K562 (cell line): ENCODE measurements at regions not wholly inside any gene's neighbourhood (a gene's known extent, or its start where the extent isn't known, plus 50 kb on each side); places are given as distances from the start of the nearest gene placed in this dataset.

Source experiments
- ATF3 ChIP-seq, 2 experiments: fragments of 450-650 bp in 1 of 2; sonication (generic) in 1 of 2; formaldehyde crosslinking in 1 of 2; IDR thresholded peaks in 1 of 2; conservative IDR thresholded peaks in 1 of 2; 2 replicates each; pipeline versions ENCODE4 v1.6.1 to v1.8.1; 2016 to 2023; ENCODE audit warnings: mild to moderate bottlenecking in 2 of 2, moderate library complexity in 2 of 2, inconsistent platforms in 1 of 2, missing genetic modification reagents in 1 of 2
- CTBP1 ChIP-seq: fragments of 450-650 bp; IDR thresholded peaks from 2 replicates; pipeline ENCODE4 v1.6.1; 2016; ENCODE audit warnings: borderline replicate concordance
- ETV1 ChIP-seq: fragments of 450-650 bp; conservative IDR thresholded peaks from 2 replicates; pipeline ENCODE4 v1.6.1; 2016; ENCODE audit warnings: missing genetic modification characterization, control low read depth, low read depth, missing compliant biosample characterization
- FOSL1 ChIP-seq: fragments of 200-800 bp; sonication (Bioruptor generic); conservative IDR thresholded peaks from 2 replicates; pipeline ENCODE4 v1.6.1; 2016; ENCODE audit warnings: missing genetic modification characterization, missing compliant biosample characterization
- JUND ChIP-seq, 2 experiments: IDR thresholded peaks; 2 replicates in 1 of 2; 3 replicates in 1 of 2; pipeline ENCODE4 v1.6.1; 2011; ENCODE audit warnings: borderline replicate concordance in 2 of 2, low read depth in 2 of 2, low read length in 2 of 2, improper control_type of control experiment in 1 of 2, missing biosample characterization in 1 of 2, missing genetic modification characterization in 1 of 2, missing genetic modification reagents in 1 of 2
- L3MBTL2 ChIP-seq: fragments of 450-650 bp; IDR thresholded peaks from 2 replicates; pipeline ENCODE4 v1.6.1; 2016; ENCODE audit warnings: mild to moderate bottlenecking, moderate library complexity
- MCM2 ChIP-seq: fragments of 450-650 bp; IDR thresholded peaks from 2 replicates; pipeline ENCODE4 v1.6.1; 2017; ENCODE audit warnings: low read depth, mild to moderate bottlenecking
- MCM7 ChIP-seq, 2 experiments: fragments of 450-650 bp; IDR thresholded peaks; 2 replicates each; pipeline ENCODE4 v1.6.1; 2016 to 2018
- MNT ChIP-seq, 2 experiments: fragments of 450-650 bp; conservative IDR thresholded peaks; 2 replicates each; pipeline ENCODE4 v1.6.1; 2017; ENCODE audit warnings: mild to moderate bottlenecking in 2 of 2, moderate library complexity in 2 of 2
- NFE2 ChIP-seq: IDR thresholded peaks from 2 replicates; pipeline ENCODE4 v1.6.1; 2014; ENCODE audit warnings: antibody characterized with exemption, low read depth
- NR2C2 ChIP-seq, 2 experiments: fragments of 200-800 bp in 1 of 2; sonication (Bioruptor generic) in 1 of 2; sonication (generic) in 1 of 2; formaldehyde crosslinking in 1 of 2; IDR thresholded peaks; 2 replicates each; pipeline versions ENCODE4 v1.6.1 to v1.8.0; 2016 to 2022; ENCODE audit warnings: mild to moderate bottlenecking in 1 of 2, missing compliant biosample characterization in 1 of 2, missing genetic modification characterization in 1 of 2, missing genetic modification reagents in 1 of 2
- SAFB ChIP-seq: fragments of 200-400 bp; formaldehyde crosslinking; IDR thresholded peaks from 2 replicates; pipeline ENCODE4 v1.6.1; 2017; ENCODE audit warnings: low read depth, low read length, borderline replicate concordance
- SMARCB1 ChIP-seq: IDR thresholded peaks from 2 replicates; pipeline ENCODE4 v1.6.1; 2011; ENCODE audit warnings: improper control_type of control experiment, low read depth; ENCODE audit not compliant: insufficient read length
- ZBTB34 ChIP-seq: fragments of 250-450 bp; sonication (Bioruptor Pico); IDR thresholded peaks from 2 replicates; pipeline ENCODE4 v1.8.0; 2021; ENCODE audit warnings: mild to moderate bottlenecking, moderate library complexity
- ZNF134 ChIP-seq: fragments of 250-450 bp; sonication (Bioruptor Pico); conservative IDR thresholded peaks from 2 replicates; pipeline ENCODE4 v1.4.0; 2020
- ZNF24 ChIP-seq: fragments of 450-650 bp; IDR thresholded peaks from 2 replicates; pipeline ENCODE4 v1.6.1; 2016
- ZNF436 ChIP-seq: fragments of 250-450, 450-650 bp; sonication (Bioruptor Pico); formaldehyde crosslinking; IDR thresholded peaks from 2 replicates; pipeline ENCODE4 v1.7.0; 2020; ENCODE audit warnings: mild to moderate bottlenecking
- ZNF584 ChIP-seq: fragments of 200-800 bp; sonication (Bioruptor generic); IDR thresholded peaks from 2 replicates; pipeline ENCODE4 v1.6.1; 2016; ENCODE audit warnings: low read depth, mild to moderate bottlenecking, missing genetic modification characterization, missing compliant biosample characterization
- ZNF592 ChIP-seq: fragments of 450-650 bp; IDR thresholded peaks from 2 replicates; pipeline ENCODE4 v1.6.1; 2017; ENCODE audit warnings: antibody characterized with exemption, mild to moderate bottlenecking
- ZNF668 ChIP-seq: fragments of 250-450 bp; sonication (Bioruptor Pico); IDR thresholded peaks from 2 replicates; pipeline ENCODE4 v1.8.0; 2022; ENCODE audit warnings: mild to moderate bottlenecking, inconsistent platforms

- peak in 1 of 2 experiments; percentile 38; a peak in 1 of 4 replicates for TF ChIP-seq MNT (conservative IDR thresholded peaks at IDR 0.05)
- peak; percentile 17; the same call in 1 of the 2 replicates for TF ChIP-seq ZNF592
- TF ChIP-seq ETV1, result no peak
- TF ChIP-seq FOSL1 (tag), result 0 out of 2 replicates have a peak, but pooled peaks have one; percentile 39
- no peak for TF ChIP-seq MCM2
- TF ChIP-seq SAFB, result no peak
- no peak for TF ChIP-seq ZBTB34
- no peak for TF ChIP-seq ZNF584
- TF ChIP-seq ZNF134, result no peak
- TF ChIP-seq ZNF24, result no peak
- TF ChIP-seq CTBP1, result no peak
- TF ChIP-seq NR2C2 (CRISPR knock-in tag; IDR thresholded peaks at IDR 0.05), result no peak
- no peak for TF ChIP-seq NR2C2 (tag; IDR thresholded peaks at IDR 0.05)
- TF ChIP-seq L3MBTL2, result peak; percentile 59
- no peak for TF ChIP-seq ZNF436
- TF ChIP-seq ZNF668 (CRISPR knock-in tag), result no peak
- TF ChIP-seq SMARCB1, result no peak
- peak; percentile 76 for TF ChIP-seq JUND (IDR thresholded peaks at IDR 0.05; ENCODE audit: borderline replicate concordance, low read depth, low read length)
- peak; percentile 78; the same call in 1 of the 3 replicates for TF ChIP-seq JUND (tag; IDR thresholded peaks at IDR 0.05; ENCODE audit: borderline replicate concordance, low read depth, low read length)
- TF ChIP-seq MCM7 (IDR thresholded peaks at IDR 0.05), result no peak
- TF ChIP-seq NFE2, result no peak
- TF ChIP-seq ATF3 (IDR thresholded peaks at IDR 0.05), result peak; percentile 69
- TF ChIP-seq ATF3 (CRISPR knock-in tag; conservative IDR thresholded peaks at IDR 0.05), result no peak
These were observed 178.0 kb upstream of the SASH1 start (continued) for GRCh38 chr6:148164645-148165044.
